ENCODE measurements at regions not wholly inside any gene's neighbourhood (a gene's known extent, or its start where the extent isn't known, plus 50 kb on each side); places are given as distances from the start of the nearest gene placed in this dataset.

DNA sequence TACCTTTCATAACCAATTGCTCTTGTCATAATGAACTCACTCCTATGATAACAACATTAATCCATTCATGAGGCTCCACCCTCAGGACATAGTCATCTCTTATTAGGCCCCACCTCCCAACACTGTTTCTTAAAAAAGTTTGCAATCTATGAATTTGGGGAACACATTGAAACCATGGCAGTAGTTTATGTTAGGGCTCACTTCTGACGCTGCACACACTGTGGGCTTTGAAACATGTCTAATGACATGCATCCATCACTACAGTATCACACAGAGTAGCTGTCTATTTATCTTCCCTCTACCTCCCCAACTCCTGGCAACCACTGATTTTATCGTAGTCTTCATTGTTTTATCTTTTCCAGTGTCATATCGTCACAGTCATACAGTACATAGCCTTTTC is 299.8 kb downstream of the GLRX3 start:
- TF ChIP-seq POLR2AphosphoS5 (IDR thresholded peaks at IDR 0.05; ENCODE audit: low read depth): no peak
- TF ChIP-seq CTCF (IDR thresholded peaks at IDR 0.05; ENCODE audit: insufficient read depth, low read length): no peak
- TF ChIP-seq GABPA (IDR thresholded peaks at IDR 0.05; ENCODE audit: low read depth): no peak
- no peak for TF ChIP-seq SPI1 (IDR thresholded peaks at IDR 0.05; ENCODE audit: borderline replicate concordance, low read depth)
- no peak for TF ChIP-seq REST (IDR thresholded peaks at IDR 0.05; ENCODE audit: insufficient replicate concordance, low read depth)
